Keratinocyte (primary cell): ENCODE measurements at regions not wholly inside any gene's neighbourhood (a gene's known extent, or its start where the extent isn't known, plus 50 kb on each side); places are given as distances from the start of the nearest gene placed in this dataset.

Experiments used
- DNase-seq: peaks from one replicate; pipeline ENCODE4 v3.0.0-alpha.2; 2011; ENCODE audit warnings: low read depth, missing footprints, low spot score
- FAIRE-seq: peaks from 2 replicates; lab custom pipeline; 2011; peaks lifted over from hg19 to GRCh38; lab: Jason Lieb, UNC
- H2AFZ ChIP-seq: 2 replicates; pipeline ENCODE4 v1.6.0; 2012; ENCODE audit warnings: low read length, control low read depth, inconsistent platforms; ENCODE audit not compliant: control insufficient read depth
- H3K27ac ChIP-seq: 2 replicates; pipeline ENCODE4 v1.5.1; 2011; ENCODE audit warnings: low read length; ENCODE audit not compliant: control insufficient read depth, insufficient read depth
- H3K27me3 ChIP-seq: 3 replicates; pipeline ENCODE4 v1.6.0; 2011; ENCODE audit warnings: low read length; ENCODE audit not compliant: control insufficient read depth, insufficient read depth; ENCODE audit errors: extremely low read depth
- H3K36me3 ChIP-seq, 2 experiments: 2 replicates in 1 of 2; 3 replicates in 1 of 2; pipeline ENCODE4 v1.5.1; 2011; ENCODE audit warnings: low read length in 2 of 2, mild to moderate bottlenecking in 1 of 2; ENCODE audit not compliant: control insufficient read depth in 2 of 2, insufficient read depth in 2 of 2; ENCODE audit errors: extremely low read depth in 1 of 2
- H3K4me1 ChIP-seq: 3 replicates; pipeline ENCODE4 v1.5.1; 2011; ENCODE audit warnings: low read length; ENCODE audit not compliant: control insufficient read depth, insufficient read depth; ENCODE audit errors: extremely low read depth
- H3K4me2 ChIP-seq: 3 replicates; pipeline ENCODE4 v1.6.0; 2011; ENCODE audit warnings: low read depth, low read length; ENCODE audit not compliant: control insufficient read depth, insufficient read depth; ENCODE audit errors: extremely low read depth
- H3K4me3 ChIP-seq, 3 experiments: fragments of 200-600 bp in 1 of 3; sonication (generic) in 1 of 3; 2 replicates in 2 of 3; 3 replicates in 1 of 3; pipeline ENCODE4 v1.5.1; 2011 to 2016; ENCODE audit warnings: low read length in 3 of 3, mild to moderate bottlenecking in 3 of 3, control low read depth in 2 of 3, inconsistent platforms in 1 of 3, low read depth in 1 of 3, mixed read lengths in 1 of 3, mixed run types in 1 of 3, moderate library complexity in 1 of 3; ENCODE audit not compliant: control insufficient read depth in 2 of 3, insufficient read depth in 2 of 3; ENCODE audit errors: extremely low read depth in 1 of 3
- H3K79me2 ChIP-seq: 2 replicates; pipeline ENCODE4 v1.6.0; 2012; ENCODE audit warnings: low read length; ENCODE audit not compliant: control insufficient read depth, insufficient read depth
- H3K9ac ChIP-seq: 3 replicates; pipeline ENCODE4 v1.6.0; 2011; ENCODE audit warnings: low read length; ENCODE audit not compliant: control insufficient read depth, insufficient read depth; ENCODE audit errors: extremely low read depth
- H3K9me1 ChIP-seq: 3 replicates; pipeline ENCODE4 v1.6.0; 2011; ENCODE audit warnings: low read length; ENCODE audit not compliant: control insufficient read depth, insufficient read depth; ENCODE audit errors: extremely low read depth
- H3K9me3 ChIP-seq: 2 replicates; pipeline ENCODE4 v1.5.1; 2012; ENCODE audit warnings: low read depth, low read length; ENCODE audit not compliant: control insufficient read depth
- H4K20me1 ChIP-seq: 3 replicates; pipeline ENCODE4 v1.6.0; 2011; ENCODE audit warnings: low read length; ENCODE audit not compliant: control insufficient read depth, insufficient read depth; ENCODE audit errors: extremely low read depth
- EZH2 ChIP-seq: IDR thresholded peaks from one replicate; pipeline ENCODE4 v1.6.1; 2012; ENCODE audit warnings: inconsistent platforms, mild to moderate bottlenecking, low read length, moderate library complexity
- dilution Hi-C: fragments of 300-500 bp; cut with MboI; formaldehyde crosslinking; loops from one replicate; pipeline ENCODE4 v1.7.0; 2020; ENCODE audit warnings: low sequenced_read_pairs; ENCODE audit not compliant: extremely low pct_ligation_motif_present
- TF ChIP-seq, protein P1 (sequence below), 3 experiments: IDR thresholded peaks in 1 of 3; conservative IDR thresholded peaks in 1 of 3; optimal IDR thresholded peaks in 1 of 3; 2 replicates in 2 of 3; 3 replicates in 1 of 3; pipeline versions ENCODE3 to v1.5.1; 2011; ENCODE audit warnings: low read length in 3 of 3, mild to moderate bottlenecking in 3 of 3, moderate library complexity in 2 of 3, control low read depth in 1 of 3, inconsistent platforms in 1 of 3; ENCODE audit not compliant: insufficient read depth in 2 of 3; ENCODE audit errors: extremely low read depth in 1 of 3

- Histone ChIP-seq H3K79me2 (no peaks in the 10 kb centered on the region), H3K9me1 (no peaks in the 10 kb centered on the region), H3K4me1 (no peaks in the 10 kb centered on the region), H3K4me2 (no peak overlapping the region), H3K9me3 (no peaks in the 10 kb centered on the region), H4K20me1 (no peaks in the 10 kb centered on the region), H3K4me3 (no peak overlapping the region), H3K27ac (no peak overlapping the region), H3K9ac (no peak overlapping the region), H3K36me3 (no peaks in the 10 kb centered on the region), H2AFZ (no peak overlapping the region), H3K27me3 (no peaks in the 10 kb centered on the region)
- FAIRE-seq: no peak
- no peak for TF ChIP-seq EZH2
- TF ChIP-seq, protein P1, sequence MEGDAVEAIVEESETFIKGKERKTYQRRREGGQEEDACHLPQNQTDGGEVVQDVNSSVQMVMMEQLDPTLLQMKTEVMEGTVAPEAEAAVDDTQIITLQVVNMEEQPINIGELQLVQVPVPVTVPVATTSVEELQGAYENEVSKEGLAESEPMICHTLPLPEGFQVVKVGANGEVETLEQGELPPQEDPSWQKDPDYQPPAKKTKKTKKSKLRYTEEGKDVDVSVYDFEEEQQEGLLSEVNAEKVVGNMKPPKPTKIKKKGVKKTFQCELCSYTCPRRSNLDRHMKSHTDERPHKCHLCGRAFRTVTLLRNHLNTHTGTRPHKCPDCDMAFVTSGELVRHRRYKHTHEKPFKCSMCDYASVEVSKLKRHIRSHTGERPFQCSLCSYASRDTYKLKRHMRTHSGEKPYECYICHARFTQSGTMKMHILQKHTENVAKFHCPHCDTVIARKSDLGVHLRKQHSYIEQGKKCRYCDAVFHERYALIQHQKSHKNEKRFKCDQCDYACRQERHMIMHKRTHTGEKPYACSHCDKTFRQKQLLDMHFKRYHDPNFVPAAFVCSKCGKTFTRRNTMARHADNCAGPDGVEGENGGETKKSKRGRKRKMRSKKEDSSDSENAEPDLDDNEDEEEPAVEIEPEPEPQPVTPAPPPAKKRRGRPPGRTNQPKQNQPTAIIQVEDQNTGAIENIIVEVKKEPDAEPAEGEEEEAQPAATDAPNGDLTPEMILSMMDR (optimal IDR thresholded peaks at IDR 0.05 in 1 of 3, IDR thresholded peaks at IDR 0.05 in 1 of 3, conservative IDR thresholded peaks at IDR 0.05 in 1 of 3; ENCODE audit: extremely low read depth in 1 of 3, insufficient read depth in 2 of 3, low read length in 3 of 3): no peak
- DNase-seq: no peak
- dilution Hi-C loops: no loop called here
These were observed 214.2 kb upstream of the HTR1E start for GRCh38 chr6:86723151-86723550.

GRCh38 chr6:86722131-86722530 is 215.2 kb upstream of the HTR1E start:
- no peaks in the 10 kb centered on the region for H3K9me3 ChIP-seq
- no peaks in the 10 kb centered on the region for H3K36me3 ChIP-seq
- no peak overlapping the region for H3K9ac ChIP-seq
- no peak overlapping the region for H3K27ac ChIP-seq
- FAIRE-seq: no peak
- no peak for DNase-seq
- H2AFZ ChIP-seq: no peak overlapping the region
- no peaks in the 10 kb centered on the region for H3K79me2 ChIP-seq
- H4K20me1 ChIP-seq: no peaks in the 10 kb centered on the region
- no peak overlapping the region for H3K4me2 ChIP-seq
- no peaks in the 10 kb centered on the region for H3K9me1 ChIP-seq
- no peaks in the 10 kb centered on the region for H3K4me1 ChIP-seq
- no peak overlapping the region for H3K4me3 ChIP-seq
- TF ChIP-seq EZH2: no peak
- TF ChIP-seq, protein P1 (optimal IDR thresholded peaks at IDR 0.05 in 1 of 3, IDR thresholded peaks at IDR 0.05 in 1 of 3, conservative IDR thresholded peaks at IDR 0.05 in 1 of 3; ENCODE audit: extremely low read depth in 1 of 3, insufficient read depth in 2 of 3, low read length in 3 of 3): no peak
- dilution Hi-C loops: no loop called here
- no peaks in the 10 kb centered on the region for H3K27me3 ChIP-seq
